ENCODE measurements at regions not wholly inside any gene's neighbourhood (a gene's known extent, or its start where the extent isn't known, plus 50 kb on each side); places are given as distances from the start of the nearest gene placed in this dataset.

- H3K27ac ChIP-seq (ENCODE audit: low read depth, low read length), result no peak overlapping the region
- BruUV-seq (replicated peaks), result no TSS peak
- CTCF ChIA-PET, result no interaction called here
- intact Hi-C loops (cut with micrococcal nuclease), result no loop called here
- POLR2A ChIA-PET, result no interaction called here
- no peak for DNase-seq (ENCODE audit: low read depth, low spot score)
- H2AFZ ChIP-seq (ENCODE audit: low read depth, low read length, poor library complexity, severe bottlenecking), result no peak overlapping the region
- no peaks in the 10 kb centered on the region for H3K4me1 ChIP-seq (ENCODE audit: control insufficient read depth in 1 of 2, insufficient read depth in 2 of 2, low read length in 2 of 2)
- H3K9me2 ChIP-seq (ENCODE audit: insufficient read depth), result no peaks in the 10 kb centered on the region
- RAD21 ChIA-PET (ENCODE audit: low non-redundant PET in 1 of 2, low total read pairs in 2 of 2, uncharacterized antibody in 2 of 2, unreplicated experiment in 2 of 2), result no interaction called here
- H3K9ac ChIP-seq (ENCODE audit: low read length), result no peak overlapping the region
- H3K9me3 ChIP-seq (ENCODE audit: control insufficient read depth in 1 of 2, insufficient read depth in 1 of 2, low read depth in 1 of 2, low read length in 2 of 2), result no peaks in the 10 kb centered on the region; a peak in 1 of 4 replicates
- no peaks in the 10 kb centered on the region for H3K27me3 ChIP-seq (ENCODE audit: insufficient read depth, low read length)
- no peaks in the 10 kb centered on the region for H3K79me2 ChIP-seq (ENCODE audit: insufficient read depth, low read length)
- H3K36me3 ChIP-seq (ENCODE audit: control insufficient read depth in 1 of 2, insufficient read depth in 2 of 2, low read length in 2 of 2), result no peaks in the 10 kb centered on the region
- no peak overlapping the region for H3K4me3 ChIP-seq (replicated peaks in 1 of 2; ENCODE audit: low read depth in 1 of 2, low read length in 2 of 2)
- TF ChIP-seq EZH2phosphoT487 (IDR thresholded peaks at IDR 0.05; ENCODE audit: borderline replicate concordance) (no peak), RAD21 (IDR thresholded peaks at IDR 0.05; ENCODE audit: low read depth) (no peak), SRF (IDR thresholded peaks at IDR 0.05; ENCODE audit: low read depth) (no peak), CEBPB (IDR thresholded peaks at IDR 0.05; ENCODE audit: low read depth) (no peak)
- no peak for ATAC-seq
- no peaks in the 10 kb centered on the region for H4K20me1 ChIP-seq (ENCODE audit: insufficient read depth)
- no peak overlapping the region for H3K4me2 ChIP-seq (ENCODE audit: low read length)
Measured at GRCh38 chr11:114929351-114930000, 251.1 kb downstream of the NXPE2 start.

GRCh38 chr11:114938799-114939198 is 260.5 kb downstream of the NXPE2 start:
- Histone ChIP-seq H3K4me2 (ENCODE audit: low read length) (no peak overlapping the region), H2AFZ (ENCODE audit: low read depth, low read length, poor library complexity, severe bottlenecking) (no peak overlapping the region), H3K9me2 (ENCODE audit: insufficient read depth) (no peaks in the 10 kb centered on the region), H4K20me1 (ENCODE audit: insufficient read depth) (no peaks in the 10 kb centered on the region), H3K4me1 (ENCODE audit: control insufficient read depth in 1 of 2, insufficient read depth in 2 of 2, low read length in 2 of 2) (no peaks in the 10 kb centered on the region), H3K9ac (ENCODE audit: low read length) (no peak overlapping the region), H3K27ac (ENCODE audit: low read depth, low read length) (no peak overlapping the region), H3K9me3 (ENCODE audit: control insufficient read depth in 1 of 2, insufficient read depth in 1 of 2, low read depth in 1 of 2, low read length in 2 of 2) (peaks cover 10 to 14% of the 10 kb centered on the region in 2 experiments; a peak in 2 of 4 replicates), H3K4me3 (replicated peaks in 1 of 2; ENCODE audit: low read depth in 1 of 2, low read length in 2 of 2) (no peak overlapping the region), H3K79me2 (ENCODE audit: insufficient read depth, low read length) (no peaks in the 10 kb centered on the region), H3K27me3 (ENCODE audit: insufficient read depth, low read length) (no peaks in the 10 kb centered on the region), H3K36me3 (ENCODE audit: control insufficient read depth in 1 of 2, insufficient read depth in 2 of 2, low read length in 2 of 2) (no peaks in the 10 kb centered on the region)
- DNase-seq (ENCODE audit: low read depth, low spot score) (no peak), ATAC-seq (no peak)
- no TSS peak for BruUV-seq (replicated peaks)
- ChIA-PET POLR2A (no interaction called here), RAD21 (ENCODE audit: low non-redundant PET in 1 of 2, low total read pairs in 2 of 2, uncharacterized antibody in 2 of 2, unreplicated experiment in 2 of 2) (no interaction called here), CTCF (no interaction called here)
- intact Hi-C loops (cut with micrococcal nuclease), result no loop called here
- no peak for TF ChIP-seq SRF (IDR thresholded peaks at IDR 0.05; ENCODE audit: low read depth)
- TF ChIP-seq MAX (IDR thresholded peaks at IDR 0.05), result no peak
- no peak for TF ChIP-seq JUND (IDR thresholded peaks at IDR 0.05)
- no peak for TF ChIP-seq CBX3 (IDR thresholded peaks at IDR 0.05; ENCODE audit: low read depth)
- no peak for TF ChIP-seq EZH2 (IDR thresholded peaks at IDR 0.05)
- TF ChIP-seq POLR2A (IDR thresholded peaks at IDR 0.05; ENCODE audit: borderline replicate concordance, extremely low read depth, insufficient read depth, insufficient read length), result no peak
- TF ChIP-seq ZFX (IDR thresholded peaks at IDR 0.05), result no peak
- TF ChIP-seq SIN3A (IDR thresholded peaks at IDR 0.05; ENCODE audit: low read depth), result no peak
- no peak for TF ChIP-seq ATF3 (IDR thresholded peaks at IDR 0.05)
- no peak for TF ChIP-seq CEBPB (IDR thresholded peaks at IDR 0.05; ENCODE audit: low read depth)
- TF ChIP-seq REST (IDR thresholded peaks at IDR 0.05; ENCODE audit: low read depth), result no peak
- no peak for TF ChIP-seq TCF7L2 (IDR thresholded peaks at IDR 0.05; ENCODE audit: borderline replicate concordance, extremely low read depth, insufficient read depth, insufficient read length)
- no peak for TF ChIP-seq FOSL1 (IDR thresholded peaks at IDR 0.05; ENCODE audit: low read depth)
- no peak for TF ChIP-seq SP1 (IDR thresholded peaks at IDR 0.05; ENCODE audit: low read depth)
- no peak for TF ChIP-seq EZH2phosphoT487 (IDR thresholded peaks at IDR 0.05; ENCODE audit: borderline replicate concordance)
- no peak for TF ChIP-seq ZNF274 (IDR thresholded peaks at IDR 0.05; ENCODE audit: low read depth, low read length)
- no peak for TF ChIP-seq EGR1 (IDR thresholded peaks at IDR 0.05; ENCODE audit: low read depth)

Measured in HCT116 (cell line).